ENCODE measurements at regions not wholly inside any gene's neighbourhood (a gene's known extent, or its start where the extent isn't known, plus 50 kb on each side); places are given as distances from the start of the nearest gene placed in this dataset.

GRCh38 chr17:14471052-14471451 is 170.2 kb downstream of the HS3ST3B1 start (continued):
- TF ChIP-seq BCLAF1 (IDR thresholded peaks at IDR 0.05), result no peak
- no peak for TF ChIP-seq ZFP36L1 (CRISPR knock-in tag; IDR thresholded peaks at IDR 0.05)
- TF ChIP-seq MIER3 (CRISPR knock-in tag; IDR thresholded peaks at IDR 0.05; ENCODE audit: borderline replicate concordance), result no peak
- no peak for TF ChIP-seq ZNF782 (CRISPR knock-in tag; IDR thresholded peaks at IDR 0.05; ENCODE audit: borderline replicate concordance)
- TF ChIP-seq, protein P1, sequence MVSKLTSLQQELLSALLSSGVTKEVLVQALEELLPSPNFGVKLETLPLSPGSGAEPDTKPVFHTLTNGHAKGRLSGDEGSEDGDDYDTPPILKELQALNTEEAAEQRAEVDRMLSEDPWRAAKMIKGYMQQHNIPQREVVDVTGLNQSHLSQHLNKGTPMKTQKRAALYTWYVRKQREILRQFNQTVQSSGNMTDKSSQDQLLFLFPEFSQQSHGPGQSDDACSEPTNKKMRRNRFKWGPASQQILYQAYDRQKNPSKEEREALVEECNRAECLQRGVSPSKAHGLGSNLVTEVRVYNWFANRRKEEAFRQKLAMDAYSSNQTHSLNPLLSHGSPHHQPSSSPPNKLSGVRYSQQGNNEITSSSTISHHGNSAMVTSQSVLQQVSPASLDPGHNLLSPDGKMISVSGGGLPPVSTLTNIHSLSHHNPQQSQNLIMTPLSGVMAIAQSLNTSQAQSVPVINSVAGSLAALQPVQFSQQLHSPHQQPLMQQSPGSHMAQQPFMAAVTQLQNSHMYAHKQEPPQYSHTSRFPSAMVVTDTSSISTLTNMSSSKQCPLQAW (CRISPR knock-in tag; IDR thresholded peaks at IDR 0.05), result no peak
- TF ChIP-seq ZNF292 (CRISPR knock-in tag; IDR thresholded peaks at IDR 0.05; ENCODE audit: borderline replicate concordance, low read depth), result peak; percentile 29; the same call in 1 of the 2 replicates
- 0 out of 2 replicates have a peak, but pooled peaks have one; percentile 38 for TF ChIP-seq ZSCAN9 (CRISPR knock-in tag; IDR thresholded peaks at IDR 0.05; ENCODE audit: borderline replicate concordance)
- TF ChIP-seq ZNF644 (CRISPR knock-in tag; IDR thresholded peaks at IDR 0.05; ENCODE audit: low read depth), result peak; percentile 56; the same call in 1 of the 2 replicates
- TF ChIP-seq ZNF83 (CRISPR knock-in tag; IDR thresholded peaks at IDR 0.05; ENCODE audit: borderline replicate concordance), result no peak
- TF ChIP-seq KAT7 (CRISPR knock-in tag; IDR thresholded peaks at IDR 0.05; ENCODE audit: borderline replicate concordance), result no peak
- TF ChIP-seq ZNF652 (CRISPR knock-in tag; IDR thresholded peaks at IDR 0.05; ENCODE audit: borderline replicate concordance, low read depth), result no peak
- TF ChIP-seq, protein P2, sequence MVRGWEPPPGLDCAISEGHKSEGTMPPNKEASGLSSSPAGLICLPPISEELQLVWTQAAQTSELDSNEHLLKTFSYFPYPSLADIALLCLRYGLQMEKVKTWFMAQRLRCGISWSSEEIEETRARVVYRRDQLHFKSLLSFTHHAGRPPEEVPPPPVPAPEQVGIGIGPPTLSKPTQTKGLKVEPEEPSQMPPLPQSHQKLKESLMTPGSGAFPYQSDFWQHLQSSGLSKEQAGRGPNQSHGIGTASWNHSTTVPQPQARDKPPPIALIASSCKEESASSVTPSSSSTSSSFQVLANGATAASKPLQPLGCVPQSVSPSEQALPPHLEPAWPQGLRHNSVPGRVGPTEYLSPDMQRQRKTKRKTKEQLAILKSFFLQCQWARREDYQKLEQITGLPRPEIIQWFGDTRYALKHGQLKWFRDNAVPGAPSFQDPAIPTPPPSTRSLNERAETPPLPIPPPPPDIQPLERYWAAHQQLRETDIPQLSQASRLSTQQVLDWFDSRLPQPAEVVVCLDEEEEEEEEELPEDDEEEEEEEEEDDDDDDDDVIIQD (CRISPR knock-in tag; IDR thresholded peaks at IDR 0.05; ENCODE audit: low read depth), result peak; percentile 65; the same call in 1 of the 2 replicates
- no peak for TF ChIP-seq ZNF773 (CRISPR knock-in tag; IDR thresholded peaks at IDR 0.05; ENCODE audit: borderline replicate concordance)
- TF ChIP-seq MAX (IDR thresholded peaks at IDR 0.05), result no peak
- no peak for TF ChIP-seq SMYD3 (CRISPR knock-in tag; IDR thresholded peaks at IDR 0.05)
- TF ChIP-seq SRSF9 (IDR thresholded peaks at IDR 0.05; ENCODE audit: borderline replicate concordance, insufficient read depth, low read depth, low read length, poor library complexity, severe bottlenecking), result no peak
- no peak for TF ChIP-seq ZFP36 (IDR thresholded peaks at IDR 0.05; ENCODE audit: borderline replicate concordance, low read depth, low read length, partially characterized antibody)
- TF ChIP-seq ZSCAN5A (CRISPR knock-in tag; IDR thresholded peaks at IDR 0.05; ENCODE audit: borderline replicate concordance), result no peak
- TF ChIP-seq ATF7 (IDR thresholded peaks at IDR 0.05), result no peak
- no peak for TF ChIP-seq ATF7 (CRISPR knock-in tag; IDR thresholded peaks at IDR 0.05)
- TF ChIP-seq ZNF317 (CRISPR knock-in tag; IDR thresholded peaks at IDR 0.05), result no peak
- 0 out of 2 replicates have a peak, but pooled peaks have one; percentile 41 for TF ChIP-seq ZGPAT (CRISPR knock-in tag; IDR thresholded peaks at IDR 0.05)

Data from HepG2 (cell line).